HL-60 (cell line): ENCODE measurements at regions not wholly inside any gene's neighbourhood (a gene's known extent, or its start where the extent isn't known, plus 50 kb on each side); places are given as distances from the start of the nearest gene placed in this dataset.

ENCODE experiments used
- DNase-seq, 2 experiments: peaks; one replicate each; pipeline ENCODE4 v3.0.0-alpha.2; 2010 to 2020; ENCODE audit warnings: low read depth in 1 of 2, low spot score in 1 of 2
- H3K27ac ChIP-seq: fragments of 250-450 bp; sonication (Bioruptor Pico); replicated peaks from 2 replicates; pipeline ENCODE4 v1.5.1; 2020; ENCODE audit warnings: mild to moderate bottlenecking, moderate library complexity
- H3K27me3 ChIP-seq: fragments of 250-450 bp; sonication (Bioruptor Pico); 2 replicates; pipeline ENCODE4 v1.5.1; 2021; ENCODE audit warnings: mild to moderate bottlenecking, moderate library complexity; ENCODE audit not compliant: insufficient read depth, poor library complexity, severe bottlenecking
- H3K4me3 ChIP-seq: replicated peaks from 2 replicates; pipeline ENCODE4 v1.5.1; 2011; ENCODE audit warnings: mild to moderate bottlenecking, control low read depth, low read length; ENCODE audit not compliant: insufficient read depth
- GABPA ChIP-seq: IDR thresholded peaks from 2 replicates; pipeline ENCODE4 v1.6.1; 2012; ENCODE audit warnings: low read depth
- POLR2AphosphoS5 ChIP-seq: IDR thresholded peaks from 2 replicates; pipeline ENCODE4 v1.6.1; 2012; ENCODE audit warnings: low read depth
- SPI1 ChIP-seq: IDR thresholded peaks from 2 replicates; pipeline ENCODE4 v1.6.1; 2012; ENCODE audit warnings: low read depth, mild to moderate bottlenecking, borderline replicate concordance
- TF ChIP-seq, protein P1 (sequence below): IDR thresholded peaks from one replicate; pipeline ENCODE4 v1.5.1; 2011; ENCODE audit warnings: low read length, control low read depth, inconsistent platforms; ENCODE audit not compliant: insufficient read depth
- TF ChIP-seq, protein P2 (sequence below): IDR thresholded peaks from 2 replicates; pipeline ENCODE4 v1.6.1; 2012; ENCODE audit warnings: low read depth; ENCODE audit not compliant: insufficient replicate concordance

DNA sequence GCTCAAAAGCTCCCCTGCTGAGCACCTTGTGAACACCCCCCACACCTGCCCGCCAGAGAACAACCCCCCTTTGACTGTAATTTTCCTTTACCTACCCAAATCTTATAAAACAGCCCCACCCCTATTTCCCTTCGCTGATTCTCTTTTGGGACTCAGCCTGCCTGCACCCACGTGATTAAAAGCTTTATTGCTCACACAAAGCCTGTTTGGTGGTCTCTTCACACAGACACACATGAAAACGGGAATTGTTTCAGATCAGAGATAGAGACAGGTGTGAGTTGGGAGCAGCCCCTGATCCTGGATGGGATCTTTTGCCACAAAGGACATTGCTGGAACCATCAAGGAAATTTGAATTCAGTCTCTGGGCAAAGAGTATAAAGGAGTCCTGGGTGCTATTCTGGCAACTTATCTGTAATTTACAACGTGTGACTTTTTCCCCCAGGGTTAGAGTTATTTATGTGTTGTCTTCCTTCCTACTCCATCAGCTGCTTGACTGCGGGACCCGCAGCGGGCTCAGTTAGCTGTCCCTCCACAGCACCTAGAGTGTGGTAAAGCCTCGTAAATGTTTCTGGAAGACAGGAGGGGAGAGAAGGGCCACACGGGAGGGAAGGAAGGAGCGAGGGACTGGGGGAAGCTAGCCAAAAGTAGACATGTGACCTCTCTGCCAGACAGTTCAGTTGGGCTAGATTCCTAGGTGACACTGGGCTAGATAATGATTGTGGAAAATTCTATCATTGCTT lies 437.0 kb downstream of the ZNF608 start:
- Histone ChIP-seq H3K27ac (no peak overlapping the region), H3K4me3 (no peak overlapping the region), H3K27me3 (no peaks in the 10 kb centered on the region)
- DNase-seq = no peak
- no peak for TF ChIP-seq POLR2AphosphoS5
- TF ChIP-seq, protein P1, sequence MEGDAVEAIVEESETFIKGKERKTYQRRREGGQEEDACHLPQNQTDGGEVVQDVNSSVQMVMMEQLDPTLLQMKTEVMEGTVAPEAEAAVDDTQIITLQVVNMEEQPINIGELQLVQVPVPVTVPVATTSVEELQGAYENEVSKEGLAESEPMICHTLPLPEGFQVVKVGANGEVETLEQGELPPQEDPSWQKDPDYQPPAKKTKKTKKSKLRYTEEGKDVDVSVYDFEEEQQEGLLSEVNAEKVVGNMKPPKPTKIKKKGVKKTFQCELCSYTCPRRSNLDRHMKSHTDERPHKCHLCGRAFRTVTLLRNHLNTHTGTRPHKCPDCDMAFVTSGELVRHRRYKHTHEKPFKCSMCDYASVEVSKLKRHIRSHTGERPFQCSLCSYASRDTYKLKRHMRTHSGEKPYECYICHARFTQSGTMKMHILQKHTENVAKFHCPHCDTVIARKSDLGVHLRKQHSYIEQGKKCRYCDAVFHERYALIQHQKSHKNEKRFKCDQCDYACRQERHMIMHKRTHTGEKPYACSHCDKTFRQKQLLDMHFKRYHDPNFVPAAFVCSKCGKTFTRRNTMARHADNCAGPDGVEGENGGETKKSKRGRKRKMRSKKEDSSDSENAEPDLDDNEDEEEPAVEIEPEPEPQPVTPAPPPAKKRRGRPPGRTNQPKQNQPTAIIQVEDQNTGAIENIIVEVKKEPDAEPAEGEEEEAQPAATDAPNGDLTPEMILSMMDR = no peak
- TF ChIP-seq GABPA = no peak

DNA sequence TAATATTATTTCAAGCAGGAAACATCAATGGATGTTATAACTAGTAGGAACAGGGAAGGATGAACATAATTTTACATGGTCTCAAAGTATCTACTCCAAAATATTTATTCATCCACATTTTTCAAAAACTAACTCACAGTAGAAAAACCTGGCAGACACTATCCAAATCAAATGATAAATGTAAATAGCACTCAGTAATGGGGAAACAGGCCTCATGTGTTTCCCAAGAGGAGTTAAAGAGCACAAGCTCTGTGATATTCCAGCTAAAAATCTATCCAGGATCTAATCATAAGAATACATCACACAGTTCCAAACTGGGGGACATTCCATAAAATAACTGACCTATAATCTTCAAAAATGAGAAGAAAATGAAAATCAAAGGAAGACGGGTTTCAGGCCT lies 443.1 kb downstream of the ZNF608 start:
- H3K27me3 ChIP-seq = no peaks in the 10 kb centered on the region
- TF ChIP-seq, protein P2, sequence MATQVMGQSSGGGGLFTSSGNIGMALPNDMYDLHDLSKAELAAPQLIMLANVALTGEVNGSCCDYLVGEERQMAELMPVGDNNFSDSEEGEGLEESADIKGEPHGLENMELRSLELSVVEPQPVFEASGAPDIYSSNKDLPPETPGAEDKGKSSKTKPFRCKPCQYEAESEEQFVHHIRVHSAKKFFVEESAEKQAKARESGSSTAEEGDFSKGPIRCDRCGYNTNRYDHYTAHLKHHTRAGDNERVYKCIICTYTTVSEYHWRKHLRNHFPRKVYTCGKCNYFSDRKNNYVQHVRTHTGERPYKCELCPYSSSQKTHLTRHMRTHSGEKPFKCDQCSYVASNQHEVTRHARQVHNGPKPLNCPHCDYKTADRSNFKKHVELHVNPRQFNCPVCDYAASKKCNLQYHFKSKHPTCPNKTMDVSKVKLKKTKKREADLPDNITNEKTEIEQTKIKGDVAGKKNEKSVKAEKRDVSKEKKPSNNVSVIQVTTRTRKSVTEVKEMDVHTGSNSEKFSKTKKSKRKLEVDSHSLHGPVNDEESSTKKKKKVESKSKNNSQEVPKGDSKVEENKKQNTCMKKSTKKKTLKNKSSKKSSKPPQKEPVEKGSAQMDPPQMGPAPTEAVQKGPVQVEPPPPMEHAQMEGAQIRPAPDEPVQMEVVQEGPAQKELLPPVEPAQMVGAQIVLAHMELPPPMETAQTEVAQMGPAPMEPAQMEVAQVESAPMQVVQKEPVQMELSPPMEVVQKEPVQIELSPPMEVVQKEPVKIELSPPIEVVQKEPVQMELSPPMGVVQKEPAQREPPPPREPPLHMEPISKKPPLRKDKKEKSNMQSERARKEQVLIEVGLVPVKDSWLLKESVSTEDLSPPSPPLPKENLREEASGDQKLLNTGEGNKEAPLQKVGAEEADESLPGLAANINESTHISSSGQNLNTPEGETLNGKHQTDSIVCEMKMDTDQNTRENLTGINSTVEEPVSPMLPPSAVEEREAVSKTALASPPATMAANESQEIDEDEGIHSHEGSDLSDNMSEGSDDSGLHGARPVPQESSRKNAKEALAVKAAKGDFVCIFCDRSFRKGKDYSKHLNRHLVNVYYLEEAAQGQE = no peak
- TF ChIP-seq, protein P1 = no peak
- TF ChIP-seq POLR2AphosphoS5 (no peak), SPI1 (no peak), GABPA (no peak)
- no peak overlapping the region for H3K27ac ChIP-seq
- DNase-seq = no peak
- no peak overlapping the region for H3K4me3 ChIP-seq

DNA sequence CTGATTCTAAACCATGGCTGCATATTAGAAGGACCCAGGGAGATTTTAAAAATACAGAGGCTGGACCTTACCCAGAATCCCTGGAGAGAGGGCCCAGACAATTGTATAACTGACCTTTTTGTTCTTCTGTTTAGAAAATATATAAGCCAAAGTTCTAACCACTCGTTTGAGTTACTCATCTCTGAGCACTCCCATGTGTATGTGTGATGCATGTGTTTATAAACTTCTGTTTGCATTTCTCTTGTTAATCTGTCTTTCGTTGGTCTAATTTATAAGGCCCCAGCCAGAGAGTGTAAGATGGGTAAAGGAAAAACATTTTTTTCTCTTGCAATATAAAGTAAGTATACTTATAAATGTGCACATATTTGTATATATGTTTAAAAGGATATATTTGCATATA lies 443.9 kb downstream of the ZNF608 start:
- Histone ChIP-seq H3K27me3 (no peaks in the 10 kb centered on the region), H3K4me3 (no peak overlapping the region), H3K27ac (no peak overlapping the region)
- no peak for DNase-seq
- TF ChIP-seq, protein P1 = no peak
- TF ChIP-seq SPI1 (no peak), POLR2AphosphoS5 (no peak), GABPA (no peak)
- TF ChIP-seq, protein P2 = no peak

DNA sequence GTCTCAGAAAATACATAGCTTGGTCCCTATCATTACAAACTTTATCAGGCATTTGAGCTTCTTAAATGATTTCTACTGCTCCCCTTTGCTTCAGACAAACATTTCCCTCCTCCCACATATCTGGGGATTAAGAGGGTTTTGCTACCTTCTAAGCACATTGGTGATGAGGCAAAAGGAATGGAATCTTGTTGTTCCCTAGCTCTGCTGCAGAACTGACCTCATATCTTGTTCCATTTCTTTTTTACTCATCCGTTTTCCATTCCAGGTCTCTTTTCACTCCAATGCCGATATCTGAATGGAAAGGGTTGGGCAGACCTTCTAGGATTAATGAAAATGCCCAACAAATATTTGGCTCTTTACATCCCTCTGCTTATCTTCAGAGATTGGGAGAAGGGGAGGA lies 444.6 kb downstream of the ZNF608 start:
- no peaks in the 10 kb centered on the region for H3K27me3 ChIP-seq
- H3K27ac ChIP-seq = no peak overlapping the region
- no peak overlapping the region for H3K4me3 ChIP-seq
- no peak for DNase-seq
- TF ChIP-seq SPI1 (no peak), POLR2AphosphoS5 (no peak), GABPA (no peak)
- TF ChIP-seq, protein P1 = no peak
- TF ChIP-seq, protein P2 = no peak
